SH-SY5Y (cell line): ENCODE measurements at regions not wholly inside any gene's neighbourhood (a gene's known extent, or its start where the extent isn't known, plus 50 kb on each side); places are given as distances from the start of the nearest gene placed in this dataset.

Experiments used
- GATA2 ChIP-seq: IDR thresholded peaks from 2 replicates; pipeline ENCODE4 v1.6.1; 2011; ENCODE audit warnings: mild to moderate bottlenecking, low read depth, low read length
- GATA3 ChIP-seq: IDR thresholded peaks from 2 replicates; pipeline ENCODE4 v1.6.1; 2011; ENCODE audit warnings: low read depth, mild to moderate bottlenecking, low read length, moderate library complexity

GRCh38 chr17:71057448-71057847, 888.1 kb downstream of the KCNJ2 start:
- TF ChIP-seq GATA3 (no peak), GATA2 (no peak)
